Parathyroid adenoma (tissue), 2 donors: ENCODE measurements at regions not wholly inside any gene's neighbourhood (a gene's known extent, or its start where the extent isn't known, plus 50 kb on each side); places are given as distances from the start of the nearest gene placed in this dataset.
"Not testable (repeated sequence)": the region's sequence is repeated elsewhere in the genome, so short reads cannot be mapped to it uniquely, and the experiment has no call there.

Experiments
- H2AFZ ChIP-seq: fragments of 300-600 bp; sonication (generic); one replicate; pipeline ENCODE4 v1.7.0; 2017; ENCODE audit warnings: antibody characterized with exemption, mild to moderate bottlenecking
- H3K27ac ChIP-seq: fragments of 300-600 bp; sonication (generic); one replicate; pipeline ENCODE4 v1.7.0; 2017
- H3K27me3 ChIP-seq: fragments of 300-600 bp; sonication (generic); one replicate; pipeline ENCODE4 v1.7.0; 2017; ENCODE audit warnings: low read length; ENCODE audit not compliant: control insufficient read depth, insufficient read depth
- H3K36me3 ChIP-seq: fragments of 300-600 bp; sonication (generic); one replicate; pipeline ENCODE4 v1.7.0; 2017; ENCODE audit warnings: low read length; ENCODE audit not compliant: control insufficient read depth, insufficient read depth
- H3K4me1 ChIP-seq: fragments of 300-600 bp; sonication (generic); one replicate; pipeline ENCODE4 v1.7.0; 2017; ENCODE audit warnings: control low read depth
- H3K4me2 ChIP-seq: fragments of 300-600 bp; sonication (generic); one replicate; pipeline ENCODE4 v1.7.0; 2017; ENCODE audit warnings: low read length
- H3K4me3 ChIP-seq: fragments of 300-600 bp; sonication (generic); one replicate; pipeline ENCODE4 v1.7.0; 2017; ENCODE audit warnings: low read depth, low read length
- H3K79me2 ChIP-seq: fragments of 300-600 bp; sonication (generic); one replicate; pipeline ENCODE4 v1.7.0; 2017; ENCODE audit warnings: control low read depth
- H3K9ac ChIP-seq: fragments of 300-600 bp; sonication (generic); one replicate; pipeline ENCODE4 v1.7.0; 2017; ENCODE audit warnings: mild to moderate bottlenecking
- H3K9me3 ChIP-seq: fragments of 300-600 bp; sonication (generic); one replicate; pipeline ENCODE4 v1.7.0; 2017; ENCODE audit warnings: low read length; ENCODE audit not compliant: control insufficient read depth
- TF ChIP-seq, protein P1 (sequence below): fragments of 300-600 bp; sonication (generic); IDR thresholded peaks from one replicate; pipeline ENCODE4 v1.7.0; 2017; ENCODE audit warnings: antibody characterized with exemption, mild to moderate bottlenecking
- donor health status: primary hyperparathyroidism.

GRCh38 chr21:8993943-8994639 lies 1527.3 kb upstream of the TPTE start:
- no peaks in the 10 kb centered on the region for H3K27me3 ChIP-seq
- no peaks in the 10 kb centered on the region for H3K4me1 ChIP-seq
- H3K36me3 ChIP-seq: no peaks in the 10 kb centered on the region
- H3K4me3 ChIP-seq: no peak overlapping the region
- no peak overlapping the region for H3K27ac ChIP-seq
- H3K9me3 ChIP-seq: no peaks in the 10 kb centered on the region
- TF ChIP-seq, protein P1, sequence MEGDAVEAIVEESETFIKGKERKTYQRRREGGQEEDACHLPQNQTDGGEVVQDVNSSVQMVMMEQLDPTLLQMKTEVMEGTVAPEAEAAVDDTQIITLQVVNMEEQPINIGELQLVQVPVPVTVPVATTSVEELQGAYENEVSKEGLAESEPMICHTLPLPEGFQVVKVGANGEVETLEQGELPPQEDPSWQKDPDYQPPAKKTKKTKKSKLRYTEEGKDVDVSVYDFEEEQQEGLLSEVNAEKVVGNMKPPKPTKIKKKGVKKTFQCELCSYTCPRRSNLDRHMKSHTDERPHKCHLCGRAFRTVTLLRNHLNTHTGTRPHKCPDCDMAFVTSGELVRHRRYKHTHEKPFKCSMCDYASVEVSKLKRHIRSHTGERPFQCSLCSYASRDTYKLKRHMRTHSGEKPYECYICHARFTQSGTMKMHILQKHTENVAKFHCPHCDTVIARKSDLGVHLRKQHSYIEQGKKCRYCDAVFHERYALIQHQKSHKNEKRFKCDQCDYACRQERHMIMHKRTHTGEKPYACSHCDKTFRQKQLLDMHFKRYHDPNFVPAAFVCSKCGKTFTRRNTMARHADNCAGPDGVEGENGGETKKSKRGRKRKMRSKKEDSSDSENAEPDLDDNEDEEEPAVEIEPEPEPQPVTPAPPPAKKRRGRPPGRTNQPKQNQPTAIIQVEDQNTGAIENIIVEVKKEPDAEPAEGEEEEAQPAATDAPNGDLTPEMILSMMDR: no peak
- no peaks in the 10 kb centered on the region for H3K79me2 ChIP-seq
- no peak overlapping the region for H2AFZ ChIP-seq
- H3K4me2 ChIP-seq: no peak overlapping the region
- no peak overlapping the region for H3K9ac ChIP-seq

DNA sequence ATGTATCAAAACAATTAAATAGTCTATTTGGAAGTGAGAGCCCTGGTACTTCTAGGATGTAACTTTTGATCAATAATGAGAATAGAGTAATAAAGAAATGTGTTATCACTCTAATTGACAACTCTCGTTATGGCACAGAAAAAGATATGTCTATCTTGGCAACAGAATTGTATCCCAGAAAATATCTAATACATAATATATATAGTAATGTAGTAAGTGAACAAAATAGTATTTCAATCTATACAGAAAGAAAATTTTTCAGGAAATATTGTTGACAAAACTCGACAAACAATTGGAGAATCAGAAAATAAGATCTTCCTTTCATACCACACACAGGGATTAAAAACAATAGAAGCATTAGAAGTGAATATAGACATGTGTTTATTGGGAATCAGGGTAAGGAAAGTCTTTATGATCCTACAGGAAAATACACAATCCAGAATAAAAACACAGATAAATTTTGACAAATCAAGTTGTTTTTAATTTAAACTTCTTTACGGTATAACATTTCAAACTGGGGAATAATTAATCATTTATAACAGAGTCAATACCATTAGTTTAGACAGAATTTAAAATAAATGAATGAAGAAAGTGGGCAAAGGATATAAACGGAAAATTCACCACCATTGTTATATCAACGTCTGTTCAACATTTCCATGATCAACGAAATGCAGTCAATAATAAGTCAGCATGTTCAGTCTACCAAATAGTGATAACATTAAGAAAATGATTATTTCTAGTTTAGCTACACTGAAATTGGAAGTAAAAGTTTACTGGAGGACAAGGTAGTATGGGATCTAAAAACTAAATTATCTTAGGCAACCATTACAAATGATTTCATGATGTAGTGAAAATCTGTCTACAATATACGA lies 1526.5 kb upstream of the TPTE start:
- Histone ChIP-seq H3K4me1 (no peaks in the 10 kb centered on the region), H3K79me2 (no peaks in the 10 kb centered on the region), H3K27me3 (no peaks in the 10 kb centered on the region), H3K4me2 (no peak overlapping the region), H3K4me3 (no peak overlapping the region), H3K9ac (no peak overlapping the region), H3K36me3 (no peaks in the 10 kb centered on the region), H3K9me3 (no peaks in the 10 kb centered on the region), H2AFZ (no peak overlapping the region), H3K27ac (no peak overlapping the region)
- TF ChIP-seq, protein P1: no peak

GRCh38 chr21:8996487-8996968 lies 1524.9 kb upstream of the TPTE start:
- not testable (repeated sequence) for H3K27me3 ChIP-seq, H3K4me3 ChIP-seq

GRCh38 chr21:8997011-8997440 lies 1524.4 kb upstream of the TPTE start:
- Histone ChIP-seq H3K9me3 (no peaks in the 10 kb centered on the region), H3K27me3 (no peaks in the 10 kb centered on the region), H3K36me3 (no peaks in the 10 kb centered on the region), H2AFZ (no peak overlapping the region), H3K4me3 (no peak overlapping the region), H3K27ac (no peak overlapping the region), H3K9ac (no peak overlapping the region), H3K4me2 (no peak overlapping the region), H3K79me2 (no peaks in the 10 kb centered on the region), H3K4me1 (no peaks in the 10 kb centered on the region)
- TF ChIP-seq, protein P1: no peak

More at GRCh38 chr21:8996487-8996968, 1524.9 kb upstream of the TPTE start:
- not testable (repeated sequence) for H3K79me2 ChIP-seq, H3K4me1 ChIP-seq, H3K36me3 ChIP-seq, H3K4me2 ChIP-seq, H3K27ac ChIP-seq, H3K9ac ChIP-seq, H2AFZ ChIP-seq, H3K9me3 ChIP-seq

DNA sequence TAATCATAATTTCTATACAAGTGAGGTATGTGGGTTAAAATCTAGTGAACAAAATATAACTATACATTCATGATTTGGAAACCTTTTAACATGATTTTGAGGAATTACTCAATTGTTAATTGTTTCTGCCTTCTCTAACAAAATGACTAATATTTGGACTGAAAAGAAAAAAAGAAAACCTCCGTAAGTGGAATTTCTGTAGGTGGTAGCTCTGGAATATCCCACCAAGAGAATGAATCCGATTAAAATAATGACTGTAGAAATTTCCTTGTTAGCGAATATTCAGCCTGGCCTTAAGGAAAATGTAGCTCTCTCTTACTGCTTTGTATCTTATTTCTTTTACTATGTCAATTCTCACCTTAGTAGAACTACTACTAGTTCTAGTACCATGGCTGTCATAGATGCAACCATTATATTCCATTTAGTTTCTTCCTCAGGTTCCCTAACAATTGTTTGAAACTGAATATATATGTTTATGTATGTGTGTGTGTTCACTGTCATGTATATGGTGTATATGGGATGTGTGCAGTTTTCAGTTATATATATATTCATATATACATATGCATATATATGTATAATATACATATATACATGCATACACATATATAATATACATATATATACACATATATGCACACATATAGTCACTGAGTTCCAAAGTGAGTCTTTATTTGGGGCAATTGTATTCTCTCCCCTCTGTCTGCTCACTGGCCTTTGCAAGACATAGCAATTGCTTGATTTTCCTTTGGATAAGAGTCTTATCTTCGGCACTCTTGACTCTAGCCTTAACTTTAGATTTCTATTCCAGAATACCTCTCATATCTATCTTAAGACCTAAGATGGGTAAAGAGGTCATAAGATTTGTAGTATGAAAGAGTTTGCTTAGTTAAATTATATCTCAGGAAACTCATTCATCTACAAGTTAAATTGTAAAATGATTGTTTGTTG lies 1523.7 kb upstream of the TPTE start:
- not testable (repeated sequence) for H3K27me3 ChIP-seq, H3K27ac ChIP-seq, H3K36me3 ChIP-seq, H3K4me2 ChIP-seq, H3K9ac ChIP-seq, H2AFZ ChIP-seq, H3K4me1 ChIP-seq, H3K4me3 ChIP-seq, H3K9me3 ChIP-seq, H3K79me2 ChIP-seq

DNA sequence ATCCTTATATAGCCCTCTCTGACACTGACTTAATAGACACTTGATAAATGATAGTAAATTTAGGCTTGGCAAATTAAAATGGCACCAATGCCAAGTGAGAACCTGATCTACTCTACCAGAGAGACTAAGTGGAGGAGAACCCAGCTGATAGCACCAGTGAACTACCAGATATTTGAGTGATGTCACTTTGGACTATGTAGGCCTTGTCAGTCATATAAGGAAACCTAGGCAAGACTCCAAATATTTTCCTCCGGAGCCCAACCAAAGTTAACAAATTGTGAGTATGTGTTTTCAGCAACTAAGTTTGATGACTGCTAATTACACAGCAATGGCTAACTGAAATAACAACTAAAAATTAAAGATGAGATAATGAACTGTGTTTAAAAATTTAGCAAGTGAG lies 1522.9 kb upstream of the TPTE start:
- not testable (repeated sequence) for H2AFZ ChIP-seq, H3K36me3 ChIP-seq

More for the DNA sequence above, 1522.9 kb upstream of the TPTE start:
- not testable (repeated sequence) for H3K4me3 ChIP-seq, H3K4me2 ChIP-seq, H3K27ac ChIP-seq, H3K79me2 ChIP-seq, H3K9ac ChIP-seq, H3K4me1 ChIP-seq, H3K9me3 ChIP-seq, H3K27me3 ChIP-seq
